Gastroesophageal sphincter (tissue), 4 donors: ENCODE measurements at regions not wholly inside any gene's neighbourhood (a gene's known extent, or its start where the extent isn't known, plus 50 kb on each side); places are given as distances from the start of the nearest gene placed in this dataset.
"Not testable (repeated sequence)": the region's sequence is repeated elsewhere in the genome, so short reads cannot be mapped to it uniquely, and the experiment has no call there.

Source experiments
- ATAC-seq: fragments of 150-250 bp; one replicate; pipeline ENCODE4 v1.9.1; 2016; ENCODE audit warnings: mild to moderate bottlenecking, moderate library complexity
- H3K27ac ChIP-seq, 4 donors: fragments of 200-600 bp; sonication (generic) in 3 of 4; 1 replicate in 3 of 4; 2 replicates in 1 of 4; pipeline ENCODE4 v1.5.1; 2016 to 2019
- H3K27me3 ChIP-seq: fragments of 200-600 bp; sonication (generic); one replicate; pipeline ENCODE4 v1.5.1; 2019
- H3K36me3 ChIP-seq, 2 donors: fragments of 200-600 bp; sonication (generic); one replicate each; pipeline ENCODE4 v1.5.1; 2019; ENCODE audit warnings: control low read depth in 1 of 2
- H3K4me1 ChIP-seq, 3 donors: fragments of 200-600 bp; sonication (generic); 1 replicate in 2 of 3; 2 replicates in 1 of 3; pipeline ENCODE4 v1.5.1; 2016 to 2019; ENCODE audit warnings: control low read depth in 2 of 3
- H3K4me3 ChIP-seq, 2 donors: fragments of 200-600 bp; sonication (generic); one replicate each; pipeline ENCODE4 v1.5.1; 2019; ENCODE audit warnings: mild to moderate bottlenecking in 1 of 2, moderate library complexity in 1 of 2
- H3K9me3 ChIP-seq, 3 donors: fragments of 200-600 bp; sonication (generic); one replicate each; pipeline ENCODE4 v1.5.1; 2017 to 2019; ENCODE audit warnings: control low read depth in 2 of 3
- EP300 ChIP-seq: sonication (generic); formaldehyde crosslinking; IDR thresholded peaks from one replicate; pipeline ENCODE4 v1.6.1; 2017; ENCODE audit warnings: antibody characterized with exemption, mild to moderate bottlenecking
- POLR2A ChIP-seq, 2 donors: fragments of 450-650 bp; IDR thresholded peaks; one replicate each; pipeline ENCODE4 v1.6.1; 2017; ENCODE audit warnings: antibody characterized with exemption in 2 of 2, mild to moderate bottlenecking in 2 of 2, moderate library complexity in 1 of 2
- POLR2AphosphoS5 ChIP-seq: sonication (generic); formaldehyde crosslinking; IDR thresholded peaks from one replicate; pipeline ENCODE4 v1.6.1; 2017; ENCODE audit warnings: antibody characterized with exemption
- WGBS, 2 donors: methylation state at CpG; one replicate each; pipeline ENCODE4 v1.1.5; 2018; ENCODE audit warnings: low coverage in 1 of 2; 5-methylcytosine and 5-hydroxymethylcytosine counted together
- TF ChIP-seq, protein P1 (sequence below), 4 experiments: fragments of 200-600 bp in 2 of 4; fragments of 450-650 bp in 2 of 4; sonication (generic) in 1 of 4; IDR thresholded peaks; one replicate each; pipeline ENCODE4 v1.5.1; 2017 to 2019; ENCODE audit warnings: antibody characterized with exemption in 4 of 4, mild to moderate bottlenecking in 2 of 4, moderate library complexity in 2 of 4

DNA sequence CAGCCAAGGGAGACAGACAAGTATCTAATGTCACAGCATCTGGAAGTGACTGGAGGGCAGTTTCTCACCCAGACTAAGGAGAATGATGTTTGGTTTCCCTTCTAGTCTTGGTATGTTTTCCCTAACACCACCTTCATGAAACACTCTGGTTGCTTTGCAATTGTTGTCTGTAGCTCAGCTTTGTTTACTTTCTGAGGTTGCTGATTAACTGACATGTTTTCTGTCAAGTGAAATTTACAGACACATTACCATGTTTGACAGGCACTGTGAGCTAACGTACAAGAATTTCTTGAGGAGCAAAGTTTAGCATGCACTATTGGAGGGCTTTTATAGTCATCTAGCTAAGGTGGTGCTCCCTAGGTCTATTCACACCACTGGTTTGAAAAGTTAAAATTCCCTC, 131.6 kb upstream of the NECTIN3 start:
- no peaks in the 10 kb centered on the region for H3K27me3 ChIP-seq
- peaks cover 0 to 19% (median 2%) of the 10 kb centered on the region in 3 donors for H3K9me3 ChIP-seq
- no peaks in the 10 kb centered on the region for H3K36me3 ChIP-seq
- ATAC-seq, result no peak
- H3K4me1 ChIP-seq, result no peaks in the 10 kb centered on the region
- H3K27ac ChIP-seq, result no peak overlapping the region
- H3K4me3 ChIP-seq, result no peak overlapping the region
- no peak for TF ChIP-seq POLR2A (IDR thresholded peaks at IDR 0.05)
- no peak for TF ChIP-seq POLR2AphosphoS5
- TF ChIP-seq, protein P1, sequence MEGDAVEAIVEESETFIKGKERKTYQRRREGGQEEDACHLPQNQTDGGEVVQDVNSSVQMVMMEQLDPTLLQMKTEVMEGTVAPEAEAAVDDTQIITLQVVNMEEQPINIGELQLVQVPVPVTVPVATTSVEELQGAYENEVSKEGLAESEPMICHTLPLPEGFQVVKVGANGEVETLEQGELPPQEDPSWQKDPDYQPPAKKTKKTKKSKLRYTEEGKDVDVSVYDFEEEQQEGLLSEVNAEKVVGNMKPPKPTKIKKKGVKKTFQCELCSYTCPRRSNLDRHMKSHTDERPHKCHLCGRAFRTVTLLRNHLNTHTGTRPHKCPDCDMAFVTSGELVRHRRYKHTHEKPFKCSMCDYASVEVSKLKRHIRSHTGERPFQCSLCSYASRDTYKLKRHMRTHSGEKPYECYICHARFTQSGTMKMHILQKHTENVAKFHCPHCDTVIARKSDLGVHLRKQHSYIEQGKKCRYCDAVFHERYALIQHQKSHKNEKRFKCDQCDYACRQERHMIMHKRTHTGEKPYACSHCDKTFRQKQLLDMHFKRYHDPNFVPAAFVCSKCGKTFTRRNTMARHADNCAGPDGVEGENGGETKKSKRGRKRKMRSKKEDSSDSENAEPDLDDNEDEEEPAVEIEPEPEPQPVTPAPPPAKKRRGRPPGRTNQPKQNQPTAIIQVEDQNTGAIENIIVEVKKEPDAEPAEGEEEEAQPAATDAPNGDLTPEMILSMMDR (IDR thresholded peaks at IDR 0.05), result no peak
- TF ChIP-seq EP300, result no peak
- WGBS, 2 donors, result 54% methylated on average over 1 of the region's 1 CpG; no CpG with 5 or more reads in 1 of the 2 donors

DNA sequence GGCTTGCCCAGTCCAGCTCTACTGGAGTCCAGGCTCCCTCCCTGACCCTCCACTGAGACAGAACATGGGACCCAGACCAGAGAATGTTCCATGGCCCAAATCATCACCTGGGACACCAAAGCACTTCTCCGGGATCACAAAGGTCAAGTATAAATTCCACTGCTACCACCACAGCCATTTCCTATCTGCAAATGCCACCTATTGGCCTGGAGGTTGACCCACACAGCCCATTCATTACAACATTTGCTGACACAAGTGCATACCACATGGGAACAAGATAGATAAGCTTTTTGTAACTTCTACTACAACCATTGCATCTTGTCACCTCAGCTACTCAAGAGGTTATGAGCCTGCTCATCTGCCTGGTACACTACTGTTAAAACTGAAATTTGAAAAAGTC, 126.8 kb upstream of the NECTIN3 start:
- no CpG with 5 or more reads among the region's 1 CpG for WGBS, 2 donors
- Histone ChIP-seq H3K4me1 (no peaks in the 10 kb centered on the region), H3K4me3 (no peak overlapping the region), H3K27ac (no peak overlapping the region), H3K36me3 (no peaks in the 10 kb centered on the region), H3K9me3 (peaks cover 0 to 62% (median 2%) of the 10 kb centered on the region in 3 donors), H3K27me3 (no peaks in the 10 kb centered on the region)
- TF ChIP-seq EP300 (no peak), POLR2A (IDR thresholded peaks at IDR 0.05) (no peak), POLR2AphosphoS5 (no peak)
- TF ChIP-seq, protein P1 (IDR thresholded peaks at IDR 0.05), result no peak
- no peak for ATAC-seq

DNA sequence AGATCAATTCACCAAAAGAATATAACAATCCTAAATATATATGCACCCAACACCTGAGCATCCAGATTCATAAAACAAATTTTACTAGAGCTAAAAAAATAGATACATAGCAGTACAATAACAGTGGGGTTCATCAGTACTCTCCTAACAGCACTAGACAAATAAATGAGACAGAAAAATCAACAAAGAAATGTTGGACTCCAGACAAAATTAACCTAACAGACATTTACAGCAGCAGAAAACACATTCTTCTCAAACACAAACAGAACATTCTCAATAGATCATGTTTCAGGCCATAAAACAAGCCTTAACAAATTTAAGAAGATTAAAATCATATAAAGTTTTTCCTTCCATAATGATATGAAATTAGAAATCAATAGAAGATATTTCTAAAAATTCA, 124.8 kb upstream of the NECTIN3 start:
- peaks cover 0 to 79% (median 2%) of the 10 kb centered on the region in 3 donors for H3K9me3 ChIP-seq
- no peaks in the 10 kb centered on the region for H3K36me3 ChIP-seq
- H3K4me1 ChIP-seq, result no peaks in the 10 kb centered on the region
- no peak overlapping the region for H3K4me3 ChIP-seq
- TF ChIP-seq EP300, result no peak
- TF ChIP-seq POLR2A (IDR thresholded peaks at IDR 0.05), result no peak
- no peak for TF ChIP-seq POLR2AphosphoS5
- TF ChIP-seq, protein P1 (IDR thresholded peaks at IDR 0.05), result no peak
- no peaks in the 10 kb centered on the region for H3K27me3 ChIP-seq
- ATAC-seq, result no peak
- no peak overlapping the region for H3K27ac ChIP-seq

DNA sequence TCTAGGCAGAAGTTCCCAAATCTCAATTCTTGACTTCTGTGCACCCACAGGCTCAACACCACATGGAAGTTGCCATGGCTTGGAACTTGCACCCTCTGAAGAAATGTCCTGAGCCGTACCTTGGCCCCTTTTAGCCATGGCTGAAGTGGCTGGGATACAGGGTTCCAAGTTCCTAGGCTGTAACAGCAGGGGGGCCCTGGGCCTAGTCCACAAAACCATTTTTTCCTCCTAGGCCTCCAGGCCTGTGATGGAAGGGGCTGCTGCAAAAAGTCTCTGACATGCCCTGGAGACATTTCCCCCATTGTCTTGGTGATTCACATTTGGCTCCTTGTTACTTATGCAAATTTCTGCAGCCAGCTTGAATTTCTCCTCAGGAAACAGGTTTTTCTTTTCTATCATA, 122.4 kb upstream of the NECTIN3 start:
- H3K9me3 ChIP-seq, result peaks cover 0 to 69% (median 0%) of the 10 kb centered on the region in 3 donors
- H3K36me3 ChIP-seq, H3K4me3 ChIP-seq, ATAC-seq, H3K27ac ChIP-seq, H3K4me1 ChIP-seq, H3K27me3 ChIP-seq: not testable (repeated sequence)
- WGBS, 2 donors, result 86% methylated on average over 1 of the region's 1 CpG; no CpG with 5 or more reads in 1 of the 2 donors

DNA sequence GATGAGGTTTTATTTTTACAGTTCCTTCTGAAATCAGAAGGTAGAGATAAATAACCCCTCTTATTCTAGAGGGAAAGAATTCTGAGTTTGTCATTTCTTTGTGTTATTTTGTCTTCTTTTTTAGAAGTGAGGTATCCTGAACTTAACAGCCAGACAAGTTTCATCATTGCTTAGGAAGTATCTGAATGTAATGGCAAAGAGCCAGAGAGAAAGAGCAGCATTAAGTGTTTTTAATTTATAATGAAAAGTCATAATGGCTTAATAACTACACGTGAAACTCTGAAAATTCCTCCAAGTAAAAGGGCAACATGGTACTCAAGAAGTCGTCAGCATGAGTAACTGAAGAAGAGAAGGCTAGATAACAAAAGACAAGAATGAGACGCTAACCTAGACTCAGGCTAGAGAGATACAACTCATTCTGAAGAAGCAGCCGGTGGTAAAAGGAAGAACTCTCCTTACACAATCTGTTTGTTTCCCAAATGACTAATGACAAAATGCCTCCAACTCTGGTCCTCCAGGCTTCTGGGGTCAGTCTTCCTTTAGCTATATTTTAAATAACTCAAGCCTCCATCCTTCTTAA, 116.2 kb upstream of the NECTIN3 start:
- 40 to 56% methylated on average over 3 to 4 of the region's 4 CpGs for WGBS, 2 donors
- Histone ChIP-seq H3K27me3 (no peaks in the 10 kb centered on the region), H3K4me3 (no peak overlapping the region), H3K9me3 (peaks cover 0 to 12% (median 0%) of the 10 kb centered on the region in 3 donors), H3K27ac (no peak overlapping the region), H3K36me3 (no peaks in the 10 kb centered on the region), H3K4me1 (no peaks in the 10 kb centered on the region)
- no peak for ATAC-seq
- TF ChIP-seq EP300 (no peak), POLR2A (IDR thresholded peaks at IDR 0.05) (no peak)
- TF ChIP-seq, protein P1 (IDR thresholded peaks at IDR 0.05), result no peak
